GM12874 (cell line): ENCODE measurements at regions not wholly inside any gene's neighbourhood (a gene's known extent, or its start where the extent isn't known, plus 50 kb on each side); places are given as distances from the start of the nearest gene placed in this dataset.

Experiments used
- TF ChIP-seq, protein P1 (sequence below): IDR thresholded peaks from 2 replicates; pipeline ENCODE4 v1.5.1; 2011; ENCODE audit warnings: low read depth, mild to moderate bottlenecking, control low read depth, low read length, moderate library complexity; ENCODE audit not compliant: insufficient read depth

DNA sequence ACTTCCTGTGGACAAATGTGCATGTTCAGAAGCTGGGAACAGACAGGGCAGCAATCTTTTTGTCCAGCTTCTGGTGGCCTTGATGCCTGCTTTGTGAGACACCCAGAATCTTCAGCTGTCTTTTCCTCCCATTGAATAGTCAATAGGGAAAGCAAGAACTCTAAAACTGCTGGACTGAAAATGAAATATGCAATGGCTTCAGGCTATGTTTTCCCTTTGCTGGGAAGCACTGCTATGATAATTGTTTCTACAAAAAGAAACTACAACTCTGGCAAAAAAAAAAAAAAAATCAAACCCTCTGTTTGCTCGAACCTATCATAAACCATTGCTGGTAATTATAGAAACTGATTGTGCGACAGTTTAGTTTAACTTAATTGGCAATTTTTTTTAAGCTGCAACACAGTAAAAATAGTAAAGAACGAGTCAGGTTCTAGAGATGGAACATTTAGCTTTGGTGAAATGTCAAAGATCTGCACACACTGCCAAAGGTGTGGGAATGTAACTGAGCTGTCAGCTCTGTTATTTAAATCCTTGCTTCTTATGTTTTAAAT is 79.1 kb upstream of the NEUROD6 start:
- TF ChIP-seq, protein P1, sequence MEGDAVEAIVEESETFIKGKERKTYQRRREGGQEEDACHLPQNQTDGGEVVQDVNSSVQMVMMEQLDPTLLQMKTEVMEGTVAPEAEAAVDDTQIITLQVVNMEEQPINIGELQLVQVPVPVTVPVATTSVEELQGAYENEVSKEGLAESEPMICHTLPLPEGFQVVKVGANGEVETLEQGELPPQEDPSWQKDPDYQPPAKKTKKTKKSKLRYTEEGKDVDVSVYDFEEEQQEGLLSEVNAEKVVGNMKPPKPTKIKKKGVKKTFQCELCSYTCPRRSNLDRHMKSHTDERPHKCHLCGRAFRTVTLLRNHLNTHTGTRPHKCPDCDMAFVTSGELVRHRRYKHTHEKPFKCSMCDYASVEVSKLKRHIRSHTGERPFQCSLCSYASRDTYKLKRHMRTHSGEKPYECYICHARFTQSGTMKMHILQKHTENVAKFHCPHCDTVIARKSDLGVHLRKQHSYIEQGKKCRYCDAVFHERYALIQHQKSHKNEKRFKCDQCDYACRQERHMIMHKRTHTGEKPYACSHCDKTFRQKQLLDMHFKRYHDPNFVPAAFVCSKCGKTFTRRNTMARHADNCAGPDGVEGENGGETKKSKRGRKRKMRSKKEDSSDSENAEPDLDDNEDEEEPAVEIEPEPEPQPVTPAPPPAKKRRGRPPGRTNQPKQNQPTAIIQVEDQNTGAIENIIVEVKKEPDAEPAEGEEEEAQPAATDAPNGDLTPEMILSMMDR = no peak

DNA sequence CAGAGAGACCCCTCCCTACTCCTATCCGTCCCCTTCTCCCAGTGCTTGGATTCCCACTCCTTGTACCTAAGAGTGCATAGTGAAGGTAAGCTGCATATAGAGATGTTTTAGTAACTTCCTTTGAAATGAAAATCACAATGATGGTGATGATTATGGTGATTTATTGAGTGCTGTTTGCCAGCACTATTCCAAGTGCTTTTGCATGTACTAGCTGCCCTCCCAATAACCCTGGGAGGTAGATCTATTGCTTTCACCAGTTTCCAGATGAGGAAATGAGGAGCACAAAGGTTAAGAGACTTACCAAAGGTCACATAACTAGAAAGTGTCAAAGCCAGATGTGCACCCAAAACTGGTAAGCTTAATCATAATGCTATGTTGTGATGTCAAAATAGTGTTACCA is 80.4 kb upstream of the NEUROD6 start:
- TF ChIP-seq, protein P1 = no peak

DNA sequence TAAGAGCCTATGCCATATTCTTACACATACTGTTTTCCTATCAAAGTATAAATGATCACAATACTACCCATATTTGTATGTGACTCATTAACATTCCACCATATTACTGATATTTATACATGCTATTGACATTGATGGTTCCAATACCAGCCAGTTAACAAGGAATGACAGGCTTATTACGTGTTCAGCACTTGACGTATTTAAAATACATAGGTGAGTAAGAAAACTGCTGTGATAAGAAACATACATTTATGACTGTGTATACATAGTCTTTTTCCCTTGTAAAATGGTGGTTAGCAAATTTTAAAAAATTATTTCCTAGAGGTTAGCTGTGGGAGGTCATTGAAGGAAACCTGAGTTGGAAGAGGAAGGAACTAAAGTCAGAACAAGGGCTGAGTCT is 81.1 kb upstream of the NEUROD6 start:
- TF ChIP-seq, protein P1 = no peak

DNA sequence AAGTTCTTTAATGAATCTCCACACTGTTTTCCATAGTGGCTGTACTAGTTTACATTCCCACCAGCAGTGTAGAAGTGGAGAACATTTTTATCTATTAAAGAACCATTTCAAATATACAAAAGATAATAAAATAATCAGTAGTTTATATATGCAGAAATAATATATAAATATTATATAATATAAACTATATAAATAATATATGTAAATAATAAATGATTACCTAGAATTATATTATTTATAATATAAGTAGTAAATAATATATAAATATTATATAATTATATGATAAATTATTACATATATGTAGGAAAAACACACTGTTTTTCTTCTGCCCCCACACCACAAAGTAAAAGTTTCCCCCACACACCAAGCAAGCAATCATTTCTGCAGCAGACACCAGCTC is 83.5 kb upstream of the NEUROD6 start:
- TF ChIP-seq, protein P1 = no peak

DNA sequence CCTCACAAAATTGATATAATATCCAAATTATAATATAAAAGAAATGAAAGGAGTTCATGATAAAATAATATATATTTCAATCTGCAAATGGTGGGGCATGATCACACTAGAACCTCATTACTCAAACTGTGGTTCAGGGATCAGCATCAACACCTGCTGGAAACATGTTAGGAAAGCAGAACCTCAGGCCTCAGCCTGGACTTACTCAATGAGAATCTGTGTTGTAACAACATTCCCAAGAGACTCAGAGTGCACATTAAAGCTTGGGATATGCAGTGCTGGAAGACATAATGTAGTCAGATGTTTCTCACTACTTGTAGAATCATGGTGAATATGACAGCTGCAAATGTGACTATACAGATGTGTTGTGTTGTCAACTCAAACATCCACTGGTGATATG is 81.7 kb upstream of the ITPRID1 start:
- TF ChIP-seq, protein P1 = no peak

DNA sequence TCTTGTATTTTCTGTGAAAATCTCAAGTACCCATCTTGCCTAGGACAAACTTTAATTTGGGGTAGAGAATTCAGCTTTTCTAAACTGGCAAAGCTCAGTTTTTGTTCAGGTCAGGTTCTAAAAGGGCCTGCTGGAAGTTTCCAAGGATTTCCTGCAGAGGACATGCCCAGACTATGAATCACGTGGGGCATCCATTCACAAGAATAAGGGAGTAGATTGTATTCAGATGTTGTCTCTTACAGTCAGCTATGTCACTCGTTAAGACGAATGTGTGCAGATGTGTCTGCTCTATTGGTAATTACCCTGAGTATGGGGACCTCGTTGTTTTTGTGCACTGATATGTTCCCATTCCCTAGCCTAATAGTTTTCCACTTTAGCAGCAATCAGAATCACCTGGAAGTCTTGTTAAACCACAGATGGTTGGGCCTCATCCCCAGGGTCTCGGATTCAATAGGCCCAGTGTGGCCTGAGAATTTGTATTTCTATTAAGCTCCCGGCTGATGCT is 81.0 kb upstream of the ITPRID1 start:
- TF ChIP-seq, protein P1 = no peak

DNA sequence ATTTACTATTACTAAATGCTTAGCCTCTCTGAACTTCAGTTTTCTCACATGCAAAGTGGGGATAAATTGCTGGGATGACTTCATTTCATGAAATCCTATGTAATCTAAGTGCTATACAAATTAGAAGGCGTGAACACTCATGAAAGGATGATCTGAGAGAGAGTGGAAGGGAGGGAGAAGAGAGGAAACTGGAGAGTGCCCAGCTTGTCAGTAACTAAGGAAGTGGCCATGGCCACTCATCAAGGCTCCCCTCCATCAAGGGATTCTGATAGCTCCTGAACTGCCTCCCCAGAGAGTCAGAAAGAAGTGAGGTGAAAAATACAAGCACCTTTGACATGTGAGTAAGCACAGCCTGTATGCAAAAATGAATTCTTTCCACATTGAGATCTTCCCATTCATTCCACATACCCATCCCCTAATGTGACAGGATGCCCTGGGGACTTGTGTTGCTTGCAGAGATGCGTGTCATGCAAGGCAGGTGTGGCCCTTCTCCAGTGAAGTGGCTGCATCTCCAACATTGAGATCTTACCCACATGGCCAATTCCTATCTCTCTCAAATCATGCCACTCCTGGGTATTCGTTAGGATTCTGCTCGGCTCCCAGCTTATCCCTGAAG is 76.5 kb upstream of the ITPRID1 start:
- TF ChIP-seq, protein P1 = no peak

DNA sequence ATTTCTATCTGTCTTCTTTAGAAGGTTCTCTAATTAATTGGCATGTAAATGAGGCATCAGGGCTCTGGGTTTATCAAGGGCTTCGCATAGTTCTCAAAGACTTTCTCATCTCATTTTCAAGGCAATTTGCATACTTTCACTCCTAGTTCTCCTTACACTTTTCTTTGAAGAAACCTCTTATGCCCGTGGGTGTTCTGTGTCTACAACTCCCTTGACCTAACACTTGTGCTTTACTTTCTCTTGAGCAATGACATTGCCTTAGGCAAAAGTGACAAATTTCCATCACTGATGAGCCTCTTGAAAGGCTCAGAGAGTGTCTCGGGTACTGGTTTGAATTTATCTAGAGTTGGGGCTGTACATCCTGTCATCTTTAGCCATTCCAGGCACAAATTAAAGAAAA is 74.7 kb upstream of the ITPRID1 start:
- TF ChIP-seq, protein P1 = no peak
